SU-DHL-6 (cell line): ENCODE measurements at regions not wholly inside any gene's neighbourhood (a gene's known extent, or its start where the extent isn't known, plus 50 kb on each side); places are given as distances from the start of the nearest gene placed in this dataset.

Experiments used
- H2AFZ ChIP-seq: fragments of 200-600 bp; sonication (generic); 2 replicates; pipeline ENCODE4 v1.6.1; 2014; ENCODE audit warnings: low read depth, mild to moderate bottlenecking, moderate library complexity, mixed read lengths, antibody characterized with exemption, low read length; ENCODE audit not compliant: severe bottlenecking
- H3F3A ChIP-seq: fragments of 200-600 bp; shearing (Covaris generic); 2 replicates; pipeline ENCODE4 v1.6.0; 2016; ENCODE audit warnings: antibody characterized with exemption, mild to moderate bottlenecking; ENCODE audit not compliant: insufficient read depth
- H3K27ac ChIP-seq: fragments of 200-600 bp; sonication (generic); 2 replicates; pipeline ENCODE4 v1.5.1; 2016; ENCODE audit warnings: low read depth, mild to moderate bottlenecking, low read length, moderate library complexity, mixed read lengths
- H3K27me3 ChIP-seq: fragments of 200-600 bp; sonication (generic), shearing (Covaris generic); 2 replicates; pipeline ENCODE4 v1.6.0; 2014; ENCODE audit warnings: mild to moderate bottlenecking, low read length
- H3K36me3 ChIP-seq: fragments of 200-600 bp; sonication (generic); 2 replicates; pipeline ENCODE4 v1.6.1; 2014; ENCODE audit warnings: mild to moderate bottlenecking, low read length, mixed read lengths
- H3K4me2 ChIP-seq: fragments of 300-600, 200-600 bp; shearing (Covaris generic), sonication (generic); 2 replicates; pipeline ENCODE4 v1.6.0; 2014; ENCODE audit warnings: low read length, low read depth, mild to moderate bottlenecking; ENCODE audit not compliant: poor library complexity, severe bottlenecking
- H3K4me3 ChIP-seq: fragments of 200-600 bp; sonication (generic); 2 replicates; pipeline ENCODE4 v1.5.1; 2014; ENCODE audit warnings: antibody characterized with exemption, low read length, mild to moderate bottlenecking, mixed read lengths; ENCODE audit not compliant: insufficient read depth, poor library complexity, severe bottlenecking
- H3K79me2 ChIP-seq: fragments of 200-600 bp; sonication (generic); 2 replicates; pipeline ENCODE4 v1.6.1; 2014; ENCODE audit warnings: mild to moderate bottlenecking, low read length, moderate library complexity; ENCODE audit not compliant: insufficient read depth
- H3K9ac ChIP-seq: fragments of 200-600 bp; sonication (generic); 2 replicates; pipeline ENCODE4 v1.7.0; 2014; ENCODE audit warnings: mild to moderate bottlenecking, low read length
- H3K9me2 ChIP-seq: fragments of 200-600 bp; sonication (generic); replicated peaks from 2 replicates; pipeline ENCODE4 v1.6.1; 2014; ENCODE audit warnings: low read length; ENCODE audit not compliant: insufficient read depth
- H3K9me3 ChIP-seq: fragments of 200-600 bp; sonication (generic); 2 replicates; pipeline ENCODE4 v1.6.1; 2014; ENCODE audit warnings: low read length, mixed read lengths; ENCODE audit not compliant: insufficient read depth
- H4K20me1 ChIP-seq: fragments of 200-600 bp; sonication (generic); 2 replicates; pipeline ENCODE4 v1.6.1; 2014; ENCODE audit warnings: low read depth, mild to moderate bottlenecking, antibody characterized with exemption, low read length, moderate library complexity, mixed read lengths
- CTCF ChIP-seq: fragments of 200-600 bp; sonication (generic); IDR thresholded peaks from one replicate; pipeline ENCODE4 v1.5.1; 2017; ENCODE audit warnings: antibody characterized with exemption, mild to moderate bottlenecking, low read length, moderate library complexity; ENCODE audit not compliant: insufficient read depth, poor library complexity, severe bottlenecking
- EZH2phosphoT487 ChIP-seq: fragments of 200-600 bp; sonication (generic), shearing (Covaris generic); conservative IDR thresholded peaks from 2 replicates; pipeline ENCODE4 v1.6.1; 2018; ENCODE audit warnings: mild to moderate bottlenecking, antibody characterized with exemption, low read length, moderate library complexity, mixed read lengths

GRCh38 chr2:120404941-120405758 is 59.2 kb downstream of the INHBB start:
- H3K27me3 ChIP-seq = no peaks in the 10 kb centered on the region

GRCh38 chr2:120405759-120406099 is 59.8 kb downstream of the INHBB start:
- no peak overlapping the region for H3K4me3 ChIP-seq
- no peaks in the 10 kb centered on the region for H4K20me1 ChIP-seq
- H3K9me3 ChIP-seq = peaks cover 4% of the 10 kb centered on the region; the same call in 1 of the 2 replicates
- no peak overlapping the region for H3K27ac ChIP-seq
- no peaks in the 10 kb centered on the region for H3K36me3 ChIP-seq
- H3K9me2 ChIP-seq = no peaks in the 10 kb centered on the region
- no peak overlapping the region for H3K9ac ChIP-seq
- H3K27me3 ChIP-seq = no peaks in the 10 kb centered on the region
- H3K4me2 ChIP-seq = no peak overlapping the region
- no peaks in the 10 kb centered on the region for H3K79me2 ChIP-seq
- no peak overlapping the region for H2AFZ ChIP-seq
- no peak for TF ChIP-seq EZH2phosphoT487
- no peak for TF ChIP-seq CTCF
- H3F3A ChIP-seq = no peaks in the 10 kb centered on the region

More at GRCh38 chr2:120404941-120405758, 59.2 kb downstream of the INHBB start:
- Histone ChIP-seq H3K79me2 (no peaks in the 10 kb centered on the region), H4K20me1 (no peaks in the 10 kb centered on the region), H3K4me2 (no peak overlapping the region), H3K4me3 (no peak overlapping the region), H3K36me3 (no peaks in the 10 kb centered on the region), H2AFZ (no peak overlapping the region), H3F3A (no peaks in the 10 kb centered on the region), H3K9ac (no peak overlapping the region), H3K9me2 (no peaks in the 10 kb centered on the region), H3K9me3 (peaks cover 4% of the 10 kb centered on the region; the same call in 1 of the 2 replicates), H3K27ac (no peak overlapping the region)
- no peak for TF ChIP-seq CTCF
- no peak for TF ChIP-seq EZH2phosphoT487

GRCh38 chr2:120406566-120406965 is 60.6 kb downstream of the INHBB start:
- Histone ChIP-seq H3K36me3 (no peaks in the 10 kb centered on the region), H4K20me1 (no peaks in the 10 kb centered on the region), H3K27me3 (no peaks in the 10 kb centered on the region), H3K4me2 (no peak overlapping the region), H3K9me2 (no peaks in the 10 kb centered on the region), H3F3A (no peaks in the 10 kb centered on the region), H3K27ac (no peak overlapping the region), H2AFZ (no peak overlapping the region), H3K9ac (no peak overlapping the region), H3K9me3 (peaks cover 4% of the 10 kb centered on the region; the same call in 1 of the 2 replicates), H3K79me2 (no peaks in the 10 kb centered on the region), H3K4me3 (no peak overlapping the region)
- no peak for TF ChIP-seq CTCF
- TF ChIP-seq EZH2phosphoT487 = no peak
